NCI-H1105 treated with DMSO at 0.1 percent for 48 hours (cell line): ENCODE measurements at regions not wholly inside any gene's neighbourhood (a gene's known extent, or its start where the extent isn't known, plus 50 kb on each side); places are given as distances from the start of the nearest gene placed in this dataset.

Experiments
- DNase-seq: peaks from one replicate; lab custom pipeline; 2025; lab: John Stamatoyannopoulos, UW

DNA sequence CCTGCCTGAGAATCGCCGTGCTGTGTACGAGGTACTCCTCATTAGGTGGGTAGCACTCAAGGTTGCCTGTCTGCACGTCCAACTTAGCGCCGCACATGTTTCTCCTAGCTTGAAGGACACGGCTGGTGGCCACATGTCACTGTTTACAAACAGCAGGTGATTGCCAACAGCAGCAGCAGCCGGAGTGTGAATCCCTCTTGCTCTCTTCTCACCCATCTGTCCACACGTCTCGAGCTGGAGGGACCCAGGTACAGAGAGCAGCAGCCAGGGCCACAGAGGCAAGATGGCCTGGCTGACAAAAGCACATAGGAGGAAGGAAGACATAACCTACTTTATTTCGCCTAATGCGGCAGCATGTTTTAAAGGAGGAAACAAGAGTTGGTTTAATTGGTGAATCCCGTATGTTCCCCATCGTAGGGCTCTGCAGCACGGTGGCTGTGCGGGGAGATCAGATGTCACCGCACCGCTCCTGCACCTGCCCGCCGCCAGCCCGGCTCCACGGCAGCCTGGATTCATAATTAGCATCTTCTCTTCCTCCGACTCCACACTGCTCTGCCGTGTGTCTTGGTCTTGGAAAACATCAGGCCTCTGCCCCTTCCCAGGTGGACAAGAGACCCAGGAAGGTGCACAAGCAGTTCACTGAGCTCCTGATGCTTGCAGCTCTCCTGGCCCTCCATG lies 201.6 kb upstream of the IRX1 start:
- peak; percentile 84 for DNase-seq

- DNase-seq: no peak
These were observed 202.3 kb upstream of the IRX1 start for GRCh38 chr5:3393122-3393919.

DNA sequence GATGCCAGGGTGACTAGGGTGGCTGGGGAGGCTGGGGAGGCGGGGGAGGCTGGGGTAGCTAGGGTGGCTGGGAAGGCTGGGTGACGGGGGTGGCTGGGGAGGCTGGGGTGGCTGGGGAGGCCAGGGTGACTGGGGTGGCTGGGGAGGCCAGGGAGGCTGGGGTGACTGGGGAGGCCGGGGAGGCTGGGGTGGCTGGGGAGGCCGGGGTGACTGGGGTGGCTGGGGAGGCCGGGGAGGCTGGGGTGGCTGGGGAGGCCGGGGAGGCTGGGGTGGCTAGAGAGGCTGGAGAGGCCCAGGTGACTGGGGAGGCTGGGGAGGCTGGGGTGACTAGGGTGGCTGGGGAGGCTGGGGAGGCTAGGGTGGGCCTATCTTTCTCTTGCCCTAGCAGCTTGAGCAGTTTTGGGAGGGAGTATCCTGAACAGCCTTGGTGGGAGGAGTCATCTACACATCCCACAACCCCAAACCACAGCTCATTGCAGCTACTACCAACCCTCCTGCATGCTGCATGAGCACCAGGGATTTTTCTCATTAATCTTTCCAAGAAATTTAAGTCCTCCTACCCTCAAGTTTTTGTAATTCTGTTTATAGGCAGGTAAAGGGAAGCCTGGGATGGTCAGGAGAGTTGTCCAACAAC lies 203.2 kb upstream of the IRX1 start:
- DNase-seq: no peak

DNA sequence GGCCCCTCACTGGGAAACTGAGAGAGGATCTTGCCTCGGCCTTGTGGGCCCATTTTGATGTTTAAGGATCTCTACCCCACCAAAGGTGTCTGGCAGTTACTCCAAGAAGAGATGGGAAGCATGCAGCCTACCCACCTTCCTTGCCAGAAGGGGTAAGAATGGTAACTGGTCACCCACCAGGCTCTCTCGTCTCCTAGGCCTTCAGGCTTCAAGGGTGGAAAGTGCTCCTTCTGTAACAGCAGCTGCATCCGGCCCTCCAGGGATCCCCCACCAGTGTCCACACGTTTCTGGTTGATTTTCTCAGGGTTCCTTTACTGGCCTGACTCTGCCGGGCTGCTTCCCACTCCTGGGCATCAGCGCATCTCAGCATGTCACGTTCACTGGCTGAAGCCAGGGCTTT lies 204.4 kb upstream of the IRX1 start:
- DNase-seq: no peak

DNA sequence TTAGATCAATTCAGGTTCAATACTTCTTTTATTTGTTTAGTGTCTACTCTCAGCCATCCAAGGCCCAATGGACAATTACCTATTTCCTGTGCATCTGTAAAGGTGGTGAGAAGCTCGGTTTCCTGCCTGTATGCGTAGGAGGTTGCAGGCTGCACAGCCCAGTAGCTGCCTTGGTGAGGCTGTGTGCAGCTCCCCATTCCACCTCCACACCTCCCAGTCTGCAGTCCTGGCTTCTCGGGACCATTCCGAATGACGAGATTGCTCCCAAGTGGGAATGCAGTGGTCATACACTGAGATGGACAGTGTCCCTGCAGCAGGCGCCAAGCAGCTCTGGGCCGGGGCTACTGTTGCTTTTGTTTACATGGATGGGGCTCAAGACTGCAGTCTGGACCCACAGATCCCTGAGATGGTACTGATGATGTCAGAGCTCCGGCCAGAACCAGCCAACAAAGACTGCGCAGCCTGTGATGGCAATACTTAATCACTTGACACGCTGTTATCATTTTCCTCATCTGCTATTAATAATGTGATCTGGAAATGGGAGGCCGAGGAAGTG lies 206.1 kb upstream of the IRX1 start:
- DNase-seq: no peak

DNA sequence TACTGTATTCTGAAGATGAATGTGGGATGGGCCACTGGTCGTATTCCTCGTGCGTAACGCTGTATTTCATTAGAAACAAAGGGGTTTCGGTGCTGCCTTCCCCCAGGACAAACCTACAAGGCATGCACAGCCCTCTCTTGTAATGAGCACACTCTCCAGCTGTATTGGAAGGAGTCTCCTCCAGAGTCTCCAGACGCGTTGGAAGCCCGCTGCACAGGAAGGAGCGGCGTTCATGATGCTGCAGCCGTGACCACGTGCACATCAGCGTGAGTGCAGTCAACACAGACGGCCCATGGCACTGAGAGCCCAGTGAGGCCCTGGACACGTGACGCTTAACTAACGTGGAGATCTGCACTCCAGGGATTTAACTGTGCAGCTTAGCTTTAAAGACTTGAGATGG lies 209.0 kb upstream of the IRX1 start:
- DNase-seq: no peak

DNA sequence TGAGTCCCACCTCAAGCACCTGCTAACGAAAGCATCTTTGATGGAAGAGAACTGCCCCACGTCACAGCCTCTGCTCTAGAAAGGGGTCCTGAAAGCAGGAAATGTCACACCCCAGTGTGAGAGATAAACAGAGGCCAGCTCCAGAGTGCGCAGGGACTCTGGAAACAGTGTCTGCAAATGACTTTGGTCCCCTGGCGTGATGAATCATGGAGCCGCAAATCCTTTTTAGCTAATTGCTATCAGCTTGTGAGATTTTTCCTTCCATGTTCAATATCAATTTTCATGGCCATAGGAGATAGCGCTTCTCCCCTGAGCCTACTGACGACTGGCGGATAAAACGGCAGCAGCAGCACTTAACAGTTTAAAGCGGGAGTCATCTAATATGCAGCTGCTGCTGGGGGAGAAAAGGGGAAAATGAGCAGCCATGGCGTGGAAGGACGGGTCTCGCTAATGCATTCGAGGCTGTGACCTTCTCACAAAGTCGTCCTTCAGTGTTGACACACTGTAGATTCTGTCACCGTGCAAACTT lies 209.6 kb upstream of the IRX1 start:
- no peak for DNase-seq

GRCh38 chr5:3384531-3384930 lies 211.1 kb upstream of the IRX1 start:
- no peak for DNase-seq

GRCh38 chr5:3382782-3383181 lies 212.8 kb upstream of the IRX1 start:
- no peak for DNase-seq

GRCh38 chr5:3382151-3382550 lies 213.5 kb upstream of the IRX1 start:
- no peak for DNase-seq

DNA sequence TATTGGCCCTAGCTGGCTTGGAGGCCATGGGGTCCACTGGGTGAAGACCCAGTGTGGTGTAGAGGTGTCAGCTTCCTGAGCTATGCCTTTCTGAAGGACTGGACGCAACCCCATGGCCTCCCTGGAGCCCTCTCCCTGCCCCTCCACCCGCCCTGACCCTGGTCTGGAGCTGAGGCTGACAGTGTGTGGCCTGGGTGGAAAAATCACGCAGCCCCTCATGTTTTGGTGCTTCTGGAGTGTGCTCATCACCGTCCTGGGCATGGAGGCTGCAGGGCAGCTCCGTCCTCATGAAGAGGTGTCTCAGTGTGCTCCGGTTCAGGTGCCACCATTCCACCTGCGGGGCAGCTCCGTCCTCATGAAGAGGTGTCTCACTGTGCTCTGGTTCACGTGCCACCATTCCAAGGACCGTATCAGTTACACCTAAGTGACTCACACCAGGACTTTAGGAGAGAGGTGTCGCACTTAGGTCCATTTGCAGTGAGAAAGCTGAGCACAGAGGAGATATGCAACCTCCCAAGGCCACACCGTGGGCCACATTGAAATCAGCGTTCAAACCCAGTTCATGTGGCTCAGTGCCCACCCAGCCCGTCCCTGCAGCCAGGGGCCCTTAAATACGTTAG lies 214.3 kb upstream of the IRX1 start:
- DNase-seq: no peak

- DNase-seq: no peak
These were observed 214.9 kb upstream of the IRX1 start for GRCh38 chr5:3380689-3381088.

DNA sequence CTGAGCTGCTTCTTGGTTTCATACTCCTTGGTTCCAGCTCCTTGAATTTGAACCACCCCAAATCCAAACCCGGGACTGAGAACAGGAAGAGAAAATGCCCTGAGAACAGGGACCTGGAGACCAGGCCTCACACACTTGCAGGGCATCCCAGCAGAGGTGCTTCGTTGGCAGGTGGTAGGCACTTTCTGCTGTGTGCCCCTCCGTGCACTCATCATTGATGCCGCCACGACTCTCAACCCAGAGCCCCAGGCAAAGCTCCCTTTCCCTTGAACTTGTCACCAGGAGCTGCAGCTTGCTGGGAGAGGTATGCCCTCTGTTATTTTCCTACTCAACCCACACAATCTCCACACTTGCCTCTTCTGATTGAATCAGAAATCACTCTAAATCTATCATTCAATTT lies 217.8 kb upstream of the IRX1 start:
- DNase-seq: no peak

- no peak for DNase-seq
These were observed 218.5 kb upstream of the IRX1 start for GRCh38 chr5:3377176-3377575.

GRCh38 chr5:3376611-3377010 lies 219.0 kb upstream of the IRX1 start:
- no peak for DNase-seq

- DNase-seq: no peak
These were observed 219.9 kb upstream of the IRX1 start for GRCh38 chr5:3375586-3376311.

- no peak for DNase-seq
These were observed 222.2 kb upstream of the IRX1 start for GRCh38 chr5:3373391-3373790.

GRCh38 chr5:3372289-3372688 lies 223.3 kb upstream of the IRX1 start:
- no peak for DNase-seq

- DNase-seq: no peak
These were observed 230.0 kb upstream of the IRX1 start for GRCh38 chr5:3365501-3366215.

GRCh38 chr5:3364941-3365340 lies 230.7 kb upstream of the IRX1 start:
- no peak for DNase-seq

DNA sequence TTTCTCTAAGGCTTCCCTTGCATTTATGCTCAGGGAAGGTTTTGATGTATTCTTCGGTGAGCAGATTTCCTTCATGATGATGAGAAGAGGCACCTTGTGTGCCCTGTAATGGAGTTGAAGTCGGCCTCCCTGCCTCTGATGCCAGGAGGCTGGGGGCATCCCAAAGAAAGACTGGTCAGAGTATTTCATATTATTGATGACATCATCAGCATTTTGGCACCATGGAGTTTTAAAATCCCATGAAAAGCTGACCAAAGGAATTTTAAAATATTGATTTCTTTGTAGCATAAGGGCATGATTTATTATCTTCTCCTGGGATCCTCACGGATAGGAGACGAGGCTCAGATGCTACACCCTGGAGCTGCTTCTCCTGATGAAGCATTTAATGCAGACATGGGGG lies 231.2 kb upstream of the IRX1 start:
- DNase-seq: no peak
